ENCODE measurements at regions not wholly inside any gene's neighbourhood (a gene's known extent, or its start where the extent isn't known, plus 50 kb on each side); places are given as distances from the start of the nearest gene placed in this dataset.

DNA sequence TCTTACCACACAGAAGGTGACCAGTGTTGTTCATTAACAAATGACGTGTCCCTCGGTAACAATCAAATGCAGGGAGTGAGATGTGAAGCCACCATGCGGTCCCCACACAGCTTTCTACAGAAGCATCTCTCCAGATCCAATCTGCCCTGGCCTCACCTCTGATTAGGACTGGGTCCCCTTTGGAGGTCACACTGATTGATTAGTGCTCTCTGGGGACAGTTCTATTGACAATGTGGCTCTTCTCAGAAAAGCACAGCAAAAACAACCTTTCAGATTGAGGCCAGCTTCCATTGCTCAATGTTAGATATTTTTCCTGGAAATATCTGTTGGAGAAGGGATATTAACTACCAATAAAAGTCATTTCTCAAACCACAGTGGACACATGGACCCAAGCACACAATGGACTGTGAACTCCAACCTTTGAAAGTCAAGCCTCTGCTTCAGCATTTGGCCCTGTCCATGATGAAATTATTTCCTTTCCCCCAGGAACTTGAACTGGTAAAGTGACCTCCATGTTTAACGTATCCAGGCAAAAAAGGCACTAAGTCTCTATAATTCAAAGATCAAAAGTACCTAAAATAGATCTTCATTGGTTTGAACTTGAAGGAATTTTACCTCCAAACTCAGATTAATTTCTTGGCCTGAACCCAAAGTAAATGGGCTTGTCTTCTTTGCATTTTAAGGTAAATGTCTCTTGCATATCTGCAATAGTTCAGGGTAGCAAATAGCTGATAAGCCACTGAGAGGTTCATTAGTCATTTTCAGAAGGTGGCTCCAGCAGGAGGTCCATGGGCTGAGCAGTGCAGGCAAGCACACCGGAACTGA lies 118.5 kb downstream of the FOXA2 start:
- no peak for DNase-seq

DNA sequence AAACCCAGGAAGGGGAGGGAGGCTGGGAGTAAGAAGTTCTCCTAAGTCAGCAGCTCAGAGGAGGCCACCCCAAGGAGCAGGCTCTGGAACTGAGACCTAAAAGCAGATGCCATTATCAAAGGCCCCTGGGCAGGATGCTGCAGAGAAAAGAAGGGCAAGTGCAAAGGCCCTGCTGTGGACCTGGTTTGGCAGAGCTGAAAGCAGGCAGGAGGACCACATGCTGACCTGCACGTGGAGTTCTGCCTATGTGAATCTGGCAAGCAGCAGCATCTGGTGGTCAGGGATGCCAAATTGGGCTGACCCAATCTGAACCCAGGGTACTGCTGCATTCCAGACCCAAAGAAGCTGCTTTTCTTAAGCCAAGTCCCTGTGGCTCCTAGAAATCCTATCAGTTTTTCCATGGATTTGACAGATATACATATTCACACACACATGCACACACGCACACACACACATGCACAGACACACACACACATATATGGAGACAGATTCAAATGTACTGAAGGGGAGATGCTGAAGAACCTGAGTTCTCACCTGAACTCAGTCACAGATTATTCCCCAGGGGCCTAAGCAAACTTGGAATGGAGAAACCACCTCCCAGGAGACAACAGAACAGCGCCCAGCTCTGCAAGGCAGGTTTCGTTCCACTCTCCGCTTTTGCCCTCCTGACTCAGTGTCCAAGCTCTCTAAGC lies 119.9 kb downstream of the FOXA2 start:
- no peak for DNase-seq

DNA sequence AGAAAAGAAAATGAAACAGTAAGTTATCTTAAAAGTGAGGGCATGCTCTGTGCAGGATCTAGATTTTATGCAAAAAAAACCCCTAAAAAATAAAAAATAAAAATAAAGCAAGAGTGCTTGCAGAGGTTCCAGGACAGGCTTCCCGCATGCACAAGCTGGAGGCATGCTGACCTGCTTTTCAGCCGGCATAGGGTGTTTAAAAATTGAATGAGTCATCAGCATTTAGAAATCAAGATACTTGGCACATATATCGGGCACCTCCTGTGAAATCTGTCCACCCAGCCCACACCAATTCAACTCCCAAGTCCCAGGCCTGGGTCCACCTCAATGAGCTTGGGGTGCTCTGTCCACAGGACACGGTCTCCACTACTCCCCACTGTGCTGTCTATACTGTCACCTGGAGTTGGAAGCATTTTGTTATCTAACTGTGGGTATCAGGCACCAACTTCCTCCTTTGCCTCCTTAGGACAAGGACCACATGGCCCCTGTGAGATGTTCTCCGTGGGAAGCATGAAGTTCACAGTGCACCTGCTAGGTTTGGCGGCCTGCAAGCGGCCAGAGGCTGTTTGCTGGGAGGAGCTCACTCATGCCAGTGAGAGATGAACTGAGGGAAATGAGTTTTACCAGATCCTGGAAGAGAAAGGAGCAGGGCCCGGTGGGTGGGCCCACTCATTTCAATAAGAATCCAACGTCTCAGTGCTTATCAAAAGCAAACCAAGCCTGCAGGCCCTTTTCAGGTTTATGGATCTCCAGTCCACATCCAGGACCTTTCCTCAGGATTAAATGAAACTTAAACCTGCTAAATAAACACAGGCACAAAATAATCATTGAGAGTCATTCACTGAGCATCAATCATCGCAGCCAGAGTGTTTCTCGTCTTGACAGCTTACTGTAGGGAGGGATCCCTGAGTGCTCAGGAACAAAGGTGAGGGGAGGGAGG lies 121.1 kb downstream of the FOXA2 start:
- no peak for DNase-seq

DNA sequence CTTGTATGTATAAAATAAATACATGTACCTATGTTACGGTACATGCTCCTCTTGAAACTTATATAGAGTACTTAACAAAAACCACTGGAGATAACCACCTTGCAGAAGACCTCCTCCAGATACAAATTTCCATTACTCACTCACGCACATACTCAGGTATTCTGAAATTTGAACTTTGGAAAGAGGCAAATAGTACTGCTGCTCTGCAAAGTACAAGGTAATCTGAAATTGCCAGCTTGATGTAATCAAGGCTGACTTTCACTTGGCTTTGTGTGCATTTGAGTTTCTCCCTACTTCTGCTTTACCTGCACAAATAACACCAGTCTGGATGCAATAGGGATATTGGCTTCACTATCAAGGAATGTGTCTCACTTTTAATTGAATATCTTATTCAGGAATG lies 123.6 kb downstream of the FOXA2 start:
- DNase-seq: no peak

DNA sequence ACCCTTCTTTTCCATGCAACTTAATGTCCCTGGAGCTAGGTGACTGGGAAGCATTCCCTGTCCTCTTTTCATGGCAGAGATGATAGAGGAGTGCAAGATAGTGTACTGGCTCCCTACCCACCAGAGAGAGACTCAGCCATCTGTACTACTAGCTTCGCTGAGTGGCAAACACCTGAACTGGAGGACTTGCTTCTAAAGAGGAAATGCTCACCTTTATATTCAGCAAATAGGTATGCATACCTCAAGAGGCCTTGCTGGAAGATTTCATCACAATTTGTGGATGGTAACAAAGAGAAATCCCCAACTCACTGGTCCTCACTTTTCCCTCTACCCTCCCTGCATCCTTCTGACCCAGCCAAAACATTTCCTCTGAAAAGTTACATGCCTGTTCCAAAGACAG lies 124.1 kb downstream of the FOXA2 start:
- DNase-seq: no peak

DNA sequence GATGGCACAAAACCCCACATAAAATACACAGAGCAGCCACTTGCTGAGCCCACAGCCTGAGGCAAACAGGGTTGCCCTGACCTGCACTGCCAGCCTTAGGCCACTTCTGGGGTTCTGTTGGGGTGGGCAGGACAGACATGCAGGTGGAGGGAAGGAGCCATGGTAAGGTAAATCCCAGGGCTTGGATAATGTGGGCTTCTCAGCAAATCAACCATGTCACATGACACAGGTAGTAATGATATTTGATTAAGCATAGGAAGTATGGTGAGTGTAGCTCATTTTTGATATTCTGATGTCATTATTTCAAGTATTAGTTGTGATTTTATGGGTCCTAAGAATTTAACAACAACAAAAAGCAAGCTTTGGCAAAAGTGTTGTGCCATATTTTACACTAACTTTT lies 124.6 kb downstream of the FOXA2 start:
- no peak for DNase-seq

DNA sequence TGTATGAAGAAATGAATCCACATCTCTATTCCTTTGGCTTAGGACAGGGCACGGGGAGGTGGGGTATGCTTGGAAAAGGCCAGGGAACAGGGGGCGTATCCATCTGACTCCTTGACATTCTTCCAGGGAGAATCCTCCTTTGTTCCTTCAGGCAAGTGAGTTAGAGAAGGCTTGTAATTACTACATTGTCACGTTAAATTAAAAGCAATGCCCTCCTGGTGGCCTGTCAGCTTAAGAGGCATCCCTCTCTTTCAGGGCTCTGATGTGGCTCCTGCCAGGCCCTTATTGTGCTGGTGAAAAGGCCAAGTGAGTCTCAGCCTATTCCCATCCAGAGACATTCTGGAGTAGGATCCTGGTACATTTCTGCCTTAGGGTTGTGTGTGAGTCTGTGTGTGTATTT lies 128.3 kb downstream of the FOXA2 start:
- DNase-seq: no peak

DNA sequence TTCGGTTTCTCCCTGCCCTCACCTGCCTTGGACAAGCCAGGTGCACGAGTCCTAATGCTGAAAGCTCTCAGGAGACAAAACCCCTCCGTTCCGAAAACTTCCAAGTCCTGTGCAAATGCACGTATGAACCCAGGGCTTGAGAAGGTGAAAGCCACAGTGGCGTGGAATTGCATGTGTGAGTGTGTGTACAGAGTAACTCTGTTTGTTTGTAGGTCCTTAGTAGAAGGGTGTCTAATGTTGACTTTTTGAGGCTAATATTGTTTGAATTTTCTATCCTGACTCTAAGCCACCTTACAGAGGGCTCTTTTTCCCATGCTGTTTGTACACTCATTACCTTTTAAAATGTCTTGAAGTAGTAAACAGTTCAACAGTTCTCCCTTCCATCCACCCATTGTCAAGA lies 129.1 kb downstream of the FOXA2 start:
- no peak for DNase-seq

DNA sequence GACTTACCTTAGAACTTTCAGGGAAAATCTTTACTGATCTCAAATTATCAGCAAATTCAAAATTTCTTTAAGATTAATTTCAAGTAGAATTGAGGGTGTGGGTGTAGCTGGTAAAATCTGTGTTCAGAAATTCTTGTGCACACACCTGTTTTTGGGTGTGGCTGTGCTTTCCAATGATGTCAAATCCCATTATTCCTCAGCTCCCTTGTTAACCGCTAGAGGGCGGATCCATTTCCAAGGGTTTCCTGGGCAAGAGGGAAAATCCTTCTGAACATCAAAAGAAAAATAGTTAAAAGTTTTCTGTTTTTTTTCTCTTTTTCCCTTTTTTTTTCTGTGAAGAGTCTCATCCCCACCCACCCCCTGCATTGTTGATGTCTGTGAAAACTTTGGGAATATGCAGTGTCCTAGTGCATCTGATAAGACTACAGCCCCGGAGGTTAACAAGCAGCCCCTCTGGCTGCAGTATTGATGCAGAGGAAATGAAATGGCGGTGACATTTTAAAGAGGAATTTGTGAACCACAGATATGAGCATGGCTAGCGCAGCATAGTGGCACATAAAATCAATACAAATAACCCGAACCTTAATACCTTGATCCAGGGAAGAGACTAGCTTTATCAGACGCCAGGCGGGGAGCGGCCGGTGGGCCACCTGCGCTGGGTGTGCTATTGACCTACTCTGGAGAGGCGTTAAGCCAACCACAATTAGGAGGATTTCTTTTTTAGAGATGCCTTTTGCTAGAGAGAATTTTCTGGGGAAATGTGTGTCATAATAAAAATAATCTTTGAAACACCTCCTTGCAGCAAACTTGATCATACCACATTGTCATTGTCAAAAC lies 130.9 kb downstream of the FOXA2 start:
- DNase-seq: no peak

DNA sequence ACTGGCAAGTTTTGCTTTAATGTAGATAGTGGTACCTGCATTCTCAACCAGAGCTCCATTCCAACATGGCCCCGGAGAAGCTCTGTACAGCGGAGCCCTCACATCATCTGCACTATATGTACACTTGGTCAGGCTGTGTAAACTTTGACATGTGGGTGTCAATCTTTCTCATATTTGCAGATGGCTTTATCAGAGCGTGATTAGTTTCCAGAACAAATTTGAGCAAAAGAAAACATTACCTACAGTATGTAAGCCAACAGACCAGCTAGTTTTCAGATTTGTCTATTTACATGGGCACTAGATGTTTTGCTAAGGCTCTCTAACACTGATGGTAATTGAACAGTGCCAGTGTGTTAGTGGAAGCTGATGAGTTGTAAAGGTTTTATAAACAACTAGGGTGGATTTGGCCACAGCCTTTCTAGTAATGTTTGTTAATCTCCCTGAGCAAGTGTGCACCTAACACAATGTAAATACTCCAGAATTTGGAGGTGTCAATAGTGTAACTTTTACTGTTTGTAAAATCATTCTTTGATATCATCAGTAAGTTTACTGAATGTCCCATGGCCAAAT lies 131.8 kb downstream of the FOXA2 start:
- no peak for DNase-seq

DNA sequence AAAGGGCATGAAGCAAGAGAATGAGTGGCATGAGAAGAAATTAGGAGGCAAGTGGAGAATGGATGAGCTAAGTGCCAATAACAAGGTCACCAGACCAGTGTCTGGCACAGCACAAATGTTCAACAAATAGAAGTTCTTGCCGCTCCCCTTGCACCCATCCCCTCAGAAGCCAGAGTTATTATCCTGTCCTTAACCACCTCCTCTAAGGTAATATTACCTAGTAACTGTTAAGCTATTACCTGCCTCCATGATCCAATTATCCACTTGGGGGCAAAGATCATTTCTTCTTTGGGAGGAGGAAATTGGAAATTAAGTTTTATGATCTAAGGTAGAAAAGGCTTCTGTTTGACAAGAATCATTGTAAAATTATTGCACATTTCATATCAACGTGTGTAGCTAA lies 133.8 kb downstream of the FOXA2 start:
- no peak for DNase-seq

DNA sequence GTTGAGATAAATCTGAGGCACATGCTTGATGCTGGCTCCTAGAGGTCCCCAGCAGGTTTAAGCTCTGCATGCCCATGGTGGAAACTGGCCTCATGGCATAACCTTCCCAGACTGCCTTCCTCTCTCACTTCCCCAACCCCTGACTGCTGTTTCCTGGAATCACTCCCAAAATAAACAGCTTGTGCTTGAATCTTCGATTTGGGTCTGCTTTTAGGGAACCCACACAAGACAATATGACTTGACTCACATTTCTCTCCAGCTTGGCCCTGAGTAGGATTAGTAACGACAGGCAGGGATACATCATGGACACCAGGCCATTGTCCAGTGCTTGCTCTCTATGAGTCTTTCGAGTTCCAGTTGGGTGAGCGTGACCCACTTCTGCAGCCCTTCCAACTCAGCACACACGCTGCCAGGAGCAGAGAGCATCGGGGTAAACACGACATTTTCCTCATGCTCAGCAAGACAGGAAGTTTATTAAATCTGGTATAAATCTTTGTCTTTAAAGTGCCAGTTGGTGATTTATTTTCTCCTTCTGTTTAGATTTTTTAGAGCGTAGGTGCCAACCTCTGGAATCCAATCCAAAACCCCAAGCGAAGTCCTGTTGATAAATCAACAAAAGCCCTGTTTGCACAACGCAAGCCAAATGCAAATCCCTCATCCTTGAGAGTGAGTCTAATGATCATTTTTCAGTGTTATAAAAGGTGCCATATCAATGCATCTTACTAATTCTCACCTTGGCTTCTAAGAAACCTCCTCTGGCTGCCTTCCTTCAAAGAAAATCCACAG lies 135.0 kb downstream of the FOXA2 start:
- peak; percentile 13 for DNase-seq

DNA sequence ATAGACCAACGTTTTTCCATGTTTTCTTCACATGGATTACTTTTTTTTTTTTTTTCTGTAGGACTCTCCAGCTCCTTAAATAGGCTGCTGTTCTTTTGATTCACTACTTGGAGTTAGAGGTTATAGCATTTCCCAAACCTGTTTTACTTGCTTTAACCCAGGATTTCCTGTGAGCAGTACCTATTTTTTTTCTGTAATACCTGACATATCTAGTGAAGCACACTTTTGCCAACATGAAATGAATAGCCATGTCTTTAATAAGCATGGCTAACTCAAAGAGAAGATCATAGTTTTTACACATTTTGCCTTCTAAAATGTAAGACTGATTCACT lies 137.0 kb downstream of the FOXA2 start:
- DNase-seq: no peak

DNA sequence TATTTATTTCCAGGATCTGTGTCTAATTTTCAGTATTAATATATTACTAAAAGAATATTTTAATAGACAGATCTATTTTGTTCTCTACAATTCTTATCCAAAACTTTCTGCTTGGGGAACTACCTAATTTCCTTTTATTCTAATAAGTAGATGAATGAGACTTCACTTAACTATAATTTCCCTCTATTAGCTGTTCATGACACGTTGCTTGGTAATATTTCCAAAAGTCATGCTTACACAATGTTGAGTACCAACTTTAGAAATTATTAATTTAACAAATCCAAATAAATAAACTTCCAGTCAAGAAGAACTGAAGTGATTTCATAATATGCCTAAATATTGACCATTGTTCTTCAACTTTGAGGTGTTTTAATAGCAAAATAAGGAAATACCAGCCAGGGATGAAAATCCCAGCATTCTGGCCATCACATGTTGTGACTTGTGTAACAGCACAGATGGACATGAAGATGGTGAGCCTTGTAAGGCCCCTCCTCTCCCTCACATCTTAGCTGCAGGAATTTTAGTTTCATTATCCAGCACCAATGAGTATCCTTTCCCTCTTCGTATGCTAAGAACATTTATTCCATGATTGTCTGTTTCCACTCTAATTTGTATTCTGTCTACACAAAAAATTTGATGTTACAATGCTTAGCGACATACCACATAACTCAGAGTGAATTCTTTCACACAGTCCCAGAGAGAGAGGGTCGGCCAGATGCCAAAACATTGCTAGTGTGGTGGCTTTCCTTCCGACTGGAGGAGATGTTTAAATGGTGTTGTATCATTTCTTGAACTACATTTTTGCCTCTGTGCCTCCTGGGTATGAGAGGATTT lies 137.5 kb downstream of the FOXA2 start:
- DNase-seq: no peak

DNA sequence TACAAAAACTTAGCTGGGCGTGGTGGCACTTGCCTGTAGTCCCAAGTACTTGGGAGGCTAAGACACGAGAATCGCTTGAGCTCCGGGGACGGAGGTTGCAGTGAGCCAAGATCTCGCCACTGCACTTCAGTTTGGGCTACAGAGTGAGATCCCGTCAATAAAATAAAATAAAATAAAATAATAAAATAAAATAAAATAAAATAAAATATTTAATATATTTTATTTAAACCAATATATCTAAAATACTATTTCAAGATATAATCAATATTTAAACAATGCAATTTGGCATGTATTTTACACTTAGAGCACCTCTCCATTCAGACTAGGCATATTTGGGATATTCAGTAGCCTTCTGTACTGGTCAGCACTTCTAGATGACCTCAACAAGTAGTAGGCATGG lies 142.1 kb downstream of the FOXA2 start:
- no peak for DNase-seq

DNA sequence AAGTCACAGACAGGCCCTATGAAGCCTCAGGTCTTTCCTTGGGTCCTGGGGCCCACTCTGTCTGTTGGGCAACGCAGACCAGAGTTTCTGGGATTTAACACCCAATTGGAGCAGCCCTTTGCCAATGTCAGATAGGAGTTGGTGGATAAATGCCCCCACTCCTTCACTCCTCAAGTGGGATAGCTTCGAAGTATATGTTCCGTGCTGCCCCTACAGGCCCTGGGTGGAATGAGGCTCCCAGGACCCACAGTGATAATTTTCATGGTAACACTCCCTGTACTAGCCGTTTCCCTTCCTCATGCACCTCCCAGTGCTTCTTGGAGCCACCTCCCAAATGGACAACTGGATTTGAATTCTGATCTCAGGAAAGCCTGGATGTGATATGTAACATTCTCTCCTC lies 145.4 kb downstream of the FOXA2 start:
- no peak for DNase-seq

DNA sequence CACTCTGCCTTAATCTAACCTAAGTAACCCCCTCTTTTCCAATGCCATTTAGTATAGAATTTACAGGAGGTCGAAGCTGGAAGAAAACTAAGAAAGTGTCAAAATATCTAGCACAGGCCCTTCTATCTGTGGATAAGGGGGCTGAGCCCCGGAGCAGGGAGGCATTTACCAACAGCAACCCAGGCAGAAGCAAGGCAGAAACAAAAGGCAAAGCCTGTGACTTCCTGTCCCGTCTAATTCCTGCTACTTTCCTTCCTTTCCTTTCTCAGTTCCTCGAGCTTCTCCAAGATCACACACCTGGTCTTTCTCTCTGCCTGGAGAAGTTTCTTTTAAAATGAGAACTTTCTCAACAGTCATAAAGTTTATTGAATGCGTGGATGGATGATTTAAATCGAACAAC lies 146.0 kb downstream of the FOXA2 start:
- no peak for DNase-seq

DNA sequence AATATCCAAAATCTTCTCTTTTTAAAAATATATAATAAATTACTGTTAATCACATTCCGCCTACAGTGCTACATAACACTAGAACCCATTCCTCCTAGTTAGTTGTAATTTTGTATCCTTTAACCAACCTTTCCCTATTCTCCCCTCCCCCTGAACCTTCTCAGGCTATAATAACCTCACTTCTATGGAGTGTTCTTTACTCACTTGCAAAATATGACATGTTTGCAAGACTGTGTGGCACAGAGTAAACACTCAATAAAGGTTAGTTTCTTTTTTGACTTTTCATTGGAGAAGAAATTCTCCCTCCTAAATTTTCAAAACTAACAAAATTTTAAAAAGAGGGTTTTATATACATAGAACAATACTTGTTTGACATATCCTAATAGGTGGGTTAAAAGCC lies 147.0 kb downstream of the FOXA2 start:
- no peak for DNase-seq

DNA sequence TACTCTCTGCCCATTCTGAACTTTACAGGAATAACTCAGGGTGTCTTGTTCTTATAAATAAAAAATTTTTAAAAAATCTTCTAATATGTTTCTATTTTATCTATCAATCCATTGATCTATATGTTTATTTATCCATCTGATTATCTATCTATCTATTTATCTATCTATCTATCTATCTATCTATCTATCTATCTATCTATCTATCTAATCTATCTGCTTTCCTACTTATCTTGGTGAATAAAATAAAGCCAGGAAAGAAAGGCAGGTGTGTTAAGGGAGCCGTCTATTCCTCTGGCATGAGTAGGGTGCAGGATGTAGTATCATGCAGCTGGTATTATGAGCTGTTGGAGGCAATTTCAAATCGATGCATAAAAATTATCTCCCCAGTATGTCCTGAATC lies 153.0 kb downstream of the FOXA2 start:
- no peak for DNase-seq

DNA sequence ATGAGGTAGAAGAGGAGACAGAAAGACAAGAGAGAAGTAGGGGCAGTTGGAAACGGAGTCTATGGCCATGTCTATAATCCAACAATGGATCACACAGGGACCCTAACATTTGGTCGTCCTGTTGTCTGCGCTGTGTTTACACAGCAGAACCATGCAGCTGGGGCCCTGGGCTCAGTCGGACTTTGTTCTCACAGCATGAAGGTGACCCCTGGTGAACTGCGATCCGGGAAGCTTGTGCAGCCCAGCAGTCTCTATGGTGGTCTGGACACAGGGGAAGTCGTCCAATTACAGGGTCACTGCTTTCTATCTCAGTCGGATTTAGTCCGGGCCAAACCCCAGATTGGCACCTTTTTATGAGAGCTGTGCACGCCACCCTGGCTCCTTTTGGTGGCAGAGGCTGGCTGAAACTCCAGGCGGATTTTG lies 153.6 kb downstream of the FOXA2 start:
- DNase-seq: no peak
